CD14-positive monocyte (primary cell): ENCODE measurements at regions not wholly inside any gene's neighbourhood (a gene's known extent, or its start where the extent isn't known, plus 50 kb on each side); places are given as distances from the start of the nearest gene placed in this dataset.

ENCODE experiments used
- DNase-seq, 3 donors: peaks; one replicate each; pipeline ENCODE4 v3.0.0-alpha.2; 2011 to 2022
- H2AFZ ChIP-seq: 2 replicates; pipeline ENCODE4 v1.6.0; 2012; ENCODE audit warnings: mild to moderate bottlenecking, low read depth, low read length, inconsistent platforms; ENCODE audit not compliant: insufficient read depth, poor library complexity, severe bottlenecking
- H3K27ac ChIP-seq, 2 donors: 1 replicate in 1 of 2; 2 replicates in 1 of 2; pipeline ENCODE4 v1.5.1; 2012 to 2013; ENCODE audit warnings: low read length in 2 of 2, control low read depth in 1 of 2, inconsistent platforms in 1 of 2, low read depth in 1 of 2, mild to moderate bottlenecking in 1 of 2
- H3K27me3 ChIP-seq, 2 donors: one replicate each; pipeline versions ENCODE4 v1.6.0 to v1.6.1; 2011 to 2013; ENCODE audit warnings: low read length in 2 of 2; ENCODE audit not compliant: control insufficient read depth in 2 of 2, insufficient read depth in 2 of 2
- H3K36me3 ChIP-seq, 2 donors: replicated peaks in 1 of 2; 1 replicate in 1 of 2; 2 replicates in 1 of 2; pipeline versions ENCODE4 v1.5.1 to v1.6.1; 2012 to 2013; ENCODE audit warnings: low read length in 2 of 2, control low read depth in 1 of 2, inconsistent platforms in 1 of 2, mild to moderate bottlenecking in 1 of 2; ENCODE audit not compliant: insufficient read depth in 2 of 2, control insufficient read depth in 1 of 2
- H3K4me1 ChIP-seq, 2 donors: 1 replicate in 1 of 2; 2 replicates in 1 of 2; pipeline versions ENCODE4 v1.5.1 to v1.6.1; 2012 to 2013; ENCODE audit warnings: low read length in 2 of 2, control low read depth in 1 of 2, inconsistent platforms in 1 of 2, mild to moderate bottlenecking in 1 of 2, moderate library complexity in 1 of 2; ENCODE audit not compliant: insufficient read depth in 2 of 2, control insufficient read depth in 1 of 2
- H3K4me2 ChIP-seq: replicated peaks from 2 replicates; pipeline ENCODE3; 2012; ENCODE audit warnings: low read length, moderate library complexity, mild to moderate bottlenecking; ENCODE audit not compliant: poor library complexity, severe bottlenecking; ENCODE audit errors: extremely low read depth
- H3K4me3 ChIP-seq, 3 experiments: fragments of 200-600 bp in 1 of 3; sonication (generic) in 1 of 3; replicated peaks in 1 of 3; 1 replicate in 2 of 3; 2 replicates in 1 of 3; pipeline ENCODE4 v1.5.1; 2011 to 2013; ENCODE audit warnings: low read length in 3 of 3, mild to moderate bottlenecking in 3 of 3, control low read depth in 2 of 3, low read depth in 2 of 3, inconsistent platforms in 1 of 3, moderate library complexity in 1 of 3
- H3K79me2 ChIP-seq: 2 replicates; pipeline ENCODE4 v1.6.0; 2012; ENCODE audit warnings: mild to moderate bottlenecking, control low read depth, inconsistent platforms, low read length, moderate library complexity; ENCODE audit not compliant: insufficient read depth
- H3K9ac ChIP-seq: 2 replicates; pipeline ENCODE4 v1.6.0; 2017; ENCODE audit warnings: low read length, mild to moderate bottlenecking; ENCODE audit not compliant: insufficient read depth, poor library complexity, severe bottlenecking
- H3K9me3 ChIP-seq, 2 donors: replicated peaks in 1 of 2; 1 replicate in 1 of 2; 2 replicates in 1 of 2; pipeline versions ENCODE4 v1.5.1 to v1.6.1; 2012 to 2013; ENCODE audit warnings: low read length in 2 of 2, control low read depth in 1 of 2; ENCODE audit not compliant: control insufficient read depth in 1 of 2, insufficient read depth in 1 of 2
- H4K20me1 ChIP-seq: 2 replicates; pipeline ENCODE4 v1.6.0; 2012; ENCODE audit warnings: mild to moderate bottlenecking, low read length, control low read depth, moderate library complexity; ENCODE audit not compliant: insufficient read depth
- H3K27ac Mint-ChIP-seq, 7 donors: one replicate each; pipeline ENCODE4 v1.8.0; 2020; ENCODE audit warnings: mild to moderate bottlenecking in 7 of 7, mixed read lengths in 7 of 7, moderate library complexity in 6 of 7, inconsistent platforms in 2 of 7
- H3K27me3 Mint-ChIP-seq, 3 donors: one replicate each; pipeline ENCODE4 v1.8.0; 2021 to 2022; ENCODE audit warnings: low read depth in 3 of 3, mild to moderate bottlenecking in 3 of 3, mixed read lengths in 3 of 3, moderate library complexity in 3 of 3, inconsistent platforms in 1 of 3
- H3K36me3 Mint-ChIP-seq, 2 donors: one replicate each; pipeline ENCODE4 v1.8.0; 2020; ENCODE audit warnings: mixed read lengths in 2 of 2, inconsistent platforms in 1 of 2, mild to moderate bottlenecking in 1 of 2
- H3K4me1 Mint-ChIP-seq: one replicate; pipeline ENCODE4 v1.8.0; 2020; ENCODE audit warnings: mild to moderate bottlenecking, mixed read lengths
- H3K4me3 Mint-ChIP-seq, 2 donors: one replicate each; pipeline ENCODE4 v1.8.0; 2020; ENCODE audit warnings: mild to moderate bottlenecking in 2 of 2, mixed read lengths in 2 of 2, moderate library complexity in 1 of 2
- H3K9me3 Mint-ChIP-seq, 7 donors: one replicate each; pipeline ENCODE4 v1.8.0; 2020 to 2022; ENCODE audit warnings: mixed read lengths in 7 of 7, mild to moderate bottlenecking in 6 of 7, moderate library complexity in 6 of 7, inconsistent platforms in 2 of 7
- WGBS: methylation state at CpG from one replicate; pipeline ENCODE4 v1.1.5; 2013; ENCODE audit warnings: missing lambda C conversion rate; ENCODE audit not compliant: insufficient coverage; 5-methylcytosine and 5-hydroxymethylcytosine counted together
- intact Hi-C, 2 donors: fragments of 100-400 bp; cut with micrococcal nuclease; formaldehyde crosslinking; loops; one replicate each; pipeline versions ENCODE4 v1.15.0 to v1.15.1; 2023
- TF ChIP-seq, protein P1 (sequence below): fragments of 200-600 bp; IDR thresholded peaks from one replicate; pipeline ENCODE4 v1.8.0; 2022; ENCODE audit warnings: antibody characterized with exemption, mild to moderate bottlenecking

DNA sequence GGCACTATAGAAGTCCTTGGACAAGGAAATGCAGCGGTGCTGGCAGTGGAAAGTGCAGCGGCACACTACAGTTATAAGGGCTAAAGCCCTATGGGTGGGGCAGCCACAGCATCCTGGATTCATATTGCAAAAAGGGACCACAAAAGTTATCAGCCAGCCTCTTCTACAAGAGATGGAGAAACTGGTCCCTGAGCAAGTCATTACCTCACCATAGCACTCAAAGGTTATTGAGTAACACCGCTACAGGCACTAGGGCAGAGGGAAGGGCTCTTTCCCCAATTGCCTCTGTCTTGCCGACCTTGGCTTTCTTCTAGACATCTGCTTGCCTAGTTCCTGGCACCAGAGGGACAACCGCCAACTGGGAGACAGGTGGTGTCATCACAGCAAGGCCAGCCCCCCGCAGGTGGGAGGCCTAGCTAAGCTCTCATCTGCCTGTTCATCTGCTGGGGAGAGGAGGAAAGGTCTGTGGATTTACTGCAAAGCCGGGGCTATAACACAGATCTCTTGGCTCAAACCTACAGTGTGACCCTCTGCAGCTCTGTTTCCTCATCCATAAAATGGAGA, 600.0 kb downstream of the BCOR start:
- H3K79me2 ChIP-seq, result no peaks in the 10 kb centered on the region
- TF ChIP-seq, protein P1, sequence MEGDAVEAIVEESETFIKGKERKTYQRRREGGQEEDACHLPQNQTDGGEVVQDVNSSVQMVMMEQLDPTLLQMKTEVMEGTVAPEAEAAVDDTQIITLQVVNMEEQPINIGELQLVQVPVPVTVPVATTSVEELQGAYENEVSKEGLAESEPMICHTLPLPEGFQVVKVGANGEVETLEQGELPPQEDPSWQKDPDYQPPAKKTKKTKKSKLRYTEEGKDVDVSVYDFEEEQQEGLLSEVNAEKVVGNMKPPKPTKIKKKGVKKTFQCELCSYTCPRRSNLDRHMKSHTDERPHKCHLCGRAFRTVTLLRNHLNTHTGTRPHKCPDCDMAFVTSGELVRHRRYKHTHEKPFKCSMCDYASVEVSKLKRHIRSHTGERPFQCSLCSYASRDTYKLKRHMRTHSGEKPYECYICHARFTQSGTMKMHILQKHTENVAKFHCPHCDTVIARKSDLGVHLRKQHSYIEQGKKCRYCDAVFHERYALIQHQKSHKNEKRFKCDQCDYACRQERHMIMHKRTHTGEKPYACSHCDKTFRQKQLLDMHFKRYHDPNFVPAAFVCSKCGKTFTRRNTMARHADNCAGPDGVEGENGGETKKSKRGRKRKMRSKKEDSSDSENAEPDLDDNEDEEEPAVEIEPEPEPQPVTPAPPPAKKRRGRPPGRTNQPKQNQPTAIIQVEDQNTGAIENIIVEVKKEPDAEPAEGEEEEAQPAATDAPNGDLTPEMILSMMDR, result no peak
- no peak overlapping the region for H2AFZ ChIP-seq
- H3K4me3 Mint-ChIP-seq, result no peak overlapping the region
- H3K9me3 ChIP-seq, result no peaks in the 10 kb centered on the region
- no peaks in the 10 kb centered on the region for H4K20me1 ChIP-seq
- peak overlapping the region in 4 of 7 donors; percentile 25 to 77 (median 70) for H3K27ac Mint-ChIP-seq
- no peaks in the 10 kb centered on the region for H3K36me3 ChIP-seq
- H3K4me2 ChIP-seq, result no peak overlapping the region
- intact Hi-C loops, result no loop called here
- H3K27me3 ChIP-seq, result no peaks in the 10 kb centered on the region
- WGBS, result 0% methylated on average over 1 of the region's 7 CpGs
- peak; percentile 22 to 50 (median 46) for DNase-seq
- H3K9me3 Mint-ChIP-seq, result peaks cover 0 to 2% (median 0%) of the 10 kb centered on the region in 7 donors
- no peak overlapping the region for H3K9ac ChIP-seq
- H3K4me1 ChIP-seq, result peaks cover 33 to 46% of the 10 kb centered on the region in 2 donors
- no peak overlapping the region for H3K4me3 ChIP-seq
- no peaks in the 10 kb centered on the region for H3K36me3 Mint-ChIP-seq
- no peaks in the 10 kb centered on the region for H3K27me3 Mint-ChIP-seq
- H3K27ac ChIP-seq, result no peak overlapping the region
- H3K4me1 Mint-ChIP-seq, result peaks cover 35% of the 10 kb centered on the region

DNA sequence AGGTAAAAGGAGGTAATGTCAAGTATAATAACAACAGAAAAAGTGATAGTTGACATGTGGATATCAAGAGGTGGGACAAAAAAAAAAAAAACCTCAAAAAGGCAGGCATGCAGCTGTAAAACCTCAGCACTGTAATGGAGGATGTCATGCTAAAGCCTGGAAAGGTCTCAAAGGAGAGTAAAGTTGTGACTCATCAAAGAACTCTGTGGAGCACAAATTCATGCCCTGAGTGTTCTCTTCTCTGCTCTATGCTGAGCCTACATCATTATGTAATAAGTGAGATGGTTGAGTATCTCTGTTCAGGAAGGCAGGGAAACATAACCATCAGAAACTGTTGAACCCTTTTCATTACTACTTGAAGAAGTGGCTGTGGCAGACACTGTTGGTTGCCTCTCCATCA, 597.8 kb downstream of the BCOR start:
- peaks cover 0 to 3% (median 0%) of the 10 kb centered on the region in 7 donors for H3K9me3 Mint-ChIP-seq
- Histone ChIP-seq H2AFZ (no peak overlapping the region), H3K36me3 (no peaks in the 10 kb centered on the region), H3K4me3 (no peak overlapping the region), H3K27ac (no peak overlapping the region), H3K9ac (no peak overlapping the region), H3K79me2 (no peaks in the 10 kb centered on the region), H4K20me1 (no peaks in the 10 kb centered on the region), H3K9me3 (no peaks in the 10 kb centered on the region), H3K4me2 (no peak overlapping the region), H3K4me1 (peaks cover 26 to 34% of the 10 kb centered on the region in 2 donors), H3K27me3 (no peaks in the 10 kb centered on the region)
- H3K36me3 Mint-ChIP-seq, result no peaks in the 10 kb centered on the region
- no peak overlapping the region for H3K27ac Mint-ChIP-seq
- TF ChIP-seq, protein P1, result no peak
- DNase-seq, result peak in 1 of 3 donors; percentile 7
- no peak overlapping the region for H3K4me3 Mint-ChIP-seq
- H3K4me1 Mint-ChIP-seq, result peaks cover 27% of the 10 kb centered on the region
- peaks cover 0 to 6% (median 2%) of the 10 kb centered on the region in 3 donors for H3K27me3 Mint-ChIP-seq
- intact Hi-C loops, result no loop called here
